ENCODE measurements at regions not wholly inside any gene's neighbourhood (a gene's known extent, or its start where the extent isn't known, plus 50 kb on each side); places are given as distances from the start of the nearest gene placed in this dataset.

GRCh38 chr1:38527373-38527966 lies 332.1 kb downstream of the RRAGC start:
- no peak for DNase-seq (ENCODE audit: extremely low spot score in 2 of 2)
- peaks cover 9% of the 10 kb centered on the region for H3K4me1 ChIP-seq

DNA sequence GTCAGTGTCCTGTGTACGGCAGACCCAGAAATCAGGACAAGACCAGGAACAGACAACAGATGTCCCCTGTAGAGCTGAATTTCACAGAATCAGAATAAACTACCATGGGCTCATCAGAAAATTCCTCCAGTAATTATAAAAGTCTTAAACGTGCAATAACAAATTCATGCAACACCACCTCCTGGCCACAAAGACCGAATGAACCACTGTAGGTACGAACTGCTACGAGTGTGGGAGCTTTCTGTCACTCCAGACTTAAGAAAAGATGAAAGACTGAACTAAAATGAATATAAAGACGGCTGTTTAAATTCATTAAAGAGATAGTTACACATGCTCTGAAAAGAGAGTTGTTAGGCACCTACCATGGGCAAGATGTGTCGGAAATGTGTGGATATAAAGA lies 333.5 kb downstream of the RRAGC start:
- TF ChIP-seq CTCF (IDR thresholded peaks at IDR 0.05) (no peak), POLR2A (IDR thresholded peaks at IDR 0.05) (no peak), POLR2AphosphoS5 (IDR thresholded peaks at IDR 0.05; ENCODE audit: insufficient read depth in 1 of 2, low read depth in 1 of 2) (no peak)
- H3K27me3 ChIP-seq, result no peaks in the 10 kb centered on the region
- intact Hi-C loops (cut with DNase I), result no loop called here

More at GRCh38 chr1:38527373-38527966, 332.1 kb downstream of the RRAGC start:
- H3K27me3 ChIP-seq, result no peaks in the 10 kb centered on the region
- TF ChIP-seq CTCF (IDR thresholded peaks at IDR 0.05), result no peak
- no peak for TF ChIP-seq POLR2AphosphoS5 (IDR thresholded peaks at IDR 0.05; ENCODE audit: insufficient read depth in 1 of 2, low read depth in 1 of 2)
- no peak for TF ChIP-seq POLR2A (IDR thresholded peaks at IDR 0.05)
- no peak overlapping the region for H3K27ac ChIP-seq
- intact Hi-C loops (cut with DNase I), result no loop called here
- H3K36me3 ChIP-seq, result no peaks in the 10 kb centered on the region
- no peak overlapping the region for H3K4me3 ChIP-seq
- H3K9me3 ChIP-seq, result no peaks in the 10 kb centered on the region

DNA sequence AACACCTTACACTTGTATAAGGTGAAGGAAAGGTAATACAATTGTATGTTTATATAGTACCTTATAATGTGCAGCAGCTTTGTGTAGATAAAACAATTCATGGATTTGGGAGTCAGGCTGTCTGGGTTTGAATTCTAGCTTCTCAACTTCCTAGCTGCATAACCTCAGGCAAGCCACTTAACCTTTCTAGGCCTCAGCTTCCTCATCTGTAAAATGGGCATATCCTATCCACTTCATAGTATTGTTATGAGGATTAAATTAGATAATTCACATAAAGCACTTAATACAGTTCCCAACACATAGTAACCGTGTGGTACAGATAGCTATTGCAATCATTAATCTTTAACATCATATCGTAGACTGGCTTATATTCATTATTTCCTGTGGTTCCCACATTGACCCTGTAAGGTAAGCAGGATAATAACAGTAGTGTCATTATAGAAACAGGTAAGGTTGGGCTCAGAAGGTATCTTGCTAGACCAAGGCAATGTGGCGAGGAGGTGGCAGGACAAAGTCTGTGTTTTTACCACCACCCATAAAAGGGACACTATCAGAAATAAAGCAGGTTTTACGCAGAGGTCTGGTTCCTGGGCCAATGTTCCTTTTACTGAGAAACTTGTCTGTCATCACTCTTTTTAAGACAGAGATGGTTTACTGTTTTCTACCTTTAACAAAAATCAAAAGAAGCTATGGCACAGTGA lies 334.1 kb downstream of the RRAGC start:
- no peak overlapping the region for H3K4me3 ChIP-seq
- H3K27me3 ChIP-seq, result no peaks in the 10 kb centered on the region
- H3K9me3 ChIP-seq, result no peaks in the 10 kb centered on the region
- peaks cover 9% of the 10 kb centered on the region for H3K4me1 ChIP-seq
- no peak for DNase-seq (ENCODE audit: extremely low spot score in 2 of 2)
- H3K36me3 ChIP-seq, result no peaks in the 10 kb centered on the region
- TF ChIP-seq POLR2A (IDR thresholded peaks at IDR 0.05) (no peak), POLR2AphosphoS5 (IDR thresholded peaks at IDR 0.05; ENCODE audit: insufficient read depth in 1 of 2, low read depth in 1 of 2) (no peak), CTCF (IDR thresholded peaks at IDR 0.05) (no peak)
- no peak overlapping the region for H3K27ac ChIP-seq
- intact Hi-C loops (cut with DNase I), result no loop called here

More for the DNA sequence above, 333.5 kb downstream of the RRAGC start:
- Histone ChIP-seq H3K27ac (no peak overlapping the region), H3K36me3 (no peaks in the 10 kb centered on the region), H3K4me1 (peaks cover 9% of the 10 kb centered on the region), H3K9me3 (no peaks in the 10 kb centered on the region), H3K4me3 (no peak overlapping the region)
- no peak for DNase-seq (ENCODE audit: extremely low spot score in 2 of 2)

- H3K27me3 ChIP-seq, result no peaks in the 10 kb centered on the region
- intact Hi-C loops (cut with DNase I), result no loop called here
Observed at GRCh38 chr1:38524025-38524641, 335.4 kb downstream of the RRAGC start.

More at GRCh38 chr1:38524025-38524641, 335.4 kb downstream of the RRAGC start:
- no peak overlapping the region for H3K4me3 ChIP-seq
- TF ChIP-seq CTCF (IDR thresholded peaks at IDR 0.05), result no peak
- no peak for TF ChIP-seq POLR2A (IDR thresholded peaks at IDR 0.05)
- TF ChIP-seq POLR2AphosphoS5 (IDR thresholded peaks at IDR 0.05; ENCODE audit: insufficient read depth in 1 of 2, low read depth in 1 of 2), result no peak
- H3K36me3 ChIP-seq, result no peaks in the 10 kb centered on the region
- no peak for DNase-seq (ENCODE audit: extremely low spot score in 2 of 2)
- H3K4me1 ChIP-seq, result peaks cover 9% of the 10 kb centered on the region
- H3K27ac ChIP-seq, result no peak overlapping the region
- H3K9me3 ChIP-seq, result no peaks in the 10 kb centered on the region

All from vagina (tissue), 2 donors.